ENCODE measurements at regions not wholly inside any gene's neighbourhood (a gene's known extent, or its start where the extent isn't known, plus 50 kb on each side); places are given as distances from the start of the nearest gene placed in this dataset.

DNA sequence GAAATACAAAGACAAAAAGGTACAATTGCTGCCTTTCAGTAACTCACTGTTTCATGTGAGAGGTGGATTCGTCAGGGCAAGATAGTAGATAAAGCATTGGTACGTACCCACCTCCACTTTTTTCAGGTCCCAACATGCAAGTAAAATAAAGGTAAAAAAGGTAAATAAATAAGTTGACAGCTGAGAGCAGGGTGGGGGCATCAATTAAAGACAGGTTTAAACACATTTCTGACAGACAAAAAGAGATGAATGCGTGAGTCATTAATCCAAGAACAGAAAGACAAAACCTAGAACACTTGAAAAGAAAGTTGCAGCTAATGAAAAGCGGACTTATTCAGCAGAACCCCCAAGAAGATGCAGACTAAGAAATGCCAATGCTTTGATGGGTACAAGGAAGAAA lies 979.6 kb upstream of the CDH2 start:
- intact Hi-C loops (cut with DNase I): no loop called here
- no peak for ATAC-seq
- DNase-seq (ENCODE audit: low spot score): no peak

GRCh38 chr18:29154758-29155725 lies 978.1 kb upstream of the CDH2 start:
- ATAC-seq (no peak), DNase-seq (ENCODE audit: low spot score) (no peak)
- intact Hi-C loops (cut with DNase I): no loop called here

DNA sequence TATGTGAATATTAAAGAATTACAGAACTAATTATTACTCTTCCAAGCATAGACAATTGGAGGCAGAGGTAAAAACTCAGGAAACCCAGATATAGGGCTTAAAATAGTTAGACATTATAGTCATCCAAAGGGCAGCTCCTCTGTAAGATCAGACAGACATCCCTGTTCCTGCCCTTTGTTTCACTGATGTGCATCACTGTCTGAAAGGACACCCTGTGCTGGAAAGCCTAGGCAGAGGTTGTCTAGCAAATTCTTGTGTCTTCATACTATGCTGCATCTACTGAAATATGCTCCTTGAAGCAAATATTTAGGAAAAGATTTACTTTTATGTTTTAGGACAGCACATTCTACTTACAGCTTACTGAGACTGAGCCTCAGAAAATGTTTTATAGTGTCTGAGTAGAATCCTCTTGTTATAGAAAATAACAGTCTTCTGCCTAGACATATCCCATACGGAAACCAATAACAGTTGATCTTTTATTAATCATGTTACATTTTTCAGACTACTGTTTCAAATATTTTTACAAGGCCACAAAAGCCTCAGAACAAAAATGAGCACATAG lies 977.3 kb upstream of the CDH2 start:
- DNase-seq (ENCODE audit: low spot score) (no peak), ATAC-seq (no peak)
- intact Hi-C loops (cut with DNase I): no loop called here

GRCh38 chr18:29153091-29153490 lies 976.2 kb upstream of the CDH2 start:
- DNase-seq (ENCODE audit: low spot score) (no peak), ATAC-seq (no peak)
- intact Hi-C loops (cut with DNase I): no loop called here

DNA sequence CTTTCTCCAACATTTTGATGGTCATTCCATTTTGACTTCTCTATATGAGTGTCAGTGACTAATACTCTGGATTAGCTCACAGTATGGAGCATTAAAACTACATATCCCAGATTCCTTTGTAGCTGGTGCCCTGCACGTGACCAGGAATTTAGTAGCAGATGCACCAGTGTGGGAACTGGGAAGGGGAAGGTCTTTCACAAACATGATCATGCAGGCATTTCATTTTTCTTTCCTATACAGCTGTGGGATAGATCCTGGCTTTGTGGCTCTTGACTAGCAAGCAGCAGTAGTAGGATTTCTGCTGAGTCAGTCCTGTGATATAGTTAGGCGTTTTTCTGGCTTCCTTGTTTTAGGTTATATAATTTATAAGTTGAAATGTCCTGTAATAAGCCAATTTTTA lies 971.0 kb upstream of the CDH2 start:
- intact Hi-C loops (cut with DNase I): no loop called here
- no peak for ATAC-seq
- DNase-seq (ENCODE audit: low spot score): no peak

DNA sequence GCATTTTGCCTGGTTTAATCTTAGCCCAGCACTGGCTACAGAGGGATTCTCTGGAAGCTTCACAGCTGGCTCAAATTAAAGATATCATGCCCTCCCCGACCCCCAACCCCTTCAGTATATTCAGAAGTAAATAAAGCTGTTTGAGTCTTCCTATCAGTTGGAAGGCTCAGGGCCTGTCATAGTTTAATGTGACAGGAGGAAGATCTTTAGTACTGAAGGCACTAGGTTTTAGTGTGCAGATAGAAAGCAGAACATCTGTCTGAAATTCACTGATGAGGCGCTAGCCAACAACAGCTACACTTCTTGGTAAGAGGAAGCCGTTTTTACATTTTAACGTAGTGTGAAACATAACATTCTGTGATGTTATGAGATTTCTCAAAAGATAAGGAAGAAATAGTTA lies 969.1 kb upstream of the CDH2 start:
- intact Hi-C loops (cut with DNase I): no loop called here
- no peak for ATAC-seq

DNA sequence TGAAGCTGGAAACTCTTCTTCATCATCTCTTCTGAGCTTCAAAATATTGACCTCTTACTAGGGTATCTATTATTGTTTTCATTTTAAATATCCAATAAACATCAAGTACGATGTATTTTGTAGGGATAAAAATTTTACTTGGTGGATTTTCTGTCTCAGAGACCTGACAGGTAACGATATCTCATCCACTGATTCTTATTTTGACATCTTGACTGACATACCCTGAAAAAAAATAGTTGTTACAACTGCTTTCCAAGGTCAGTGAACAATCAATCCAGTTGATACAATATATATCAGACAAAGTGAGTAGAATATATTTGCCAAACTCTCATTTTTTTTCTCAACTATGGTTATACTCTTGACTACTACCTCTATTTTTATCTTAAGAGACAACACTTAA lies 963.7 kb upstream of the CDH2 start:
- ATAC-seq: no peak

More for the DNA sequence above, 969.1 kb upstream of the CDH2 start:
- no peak for DNase-seq (ENCODE audit: low spot score)

DNA sequence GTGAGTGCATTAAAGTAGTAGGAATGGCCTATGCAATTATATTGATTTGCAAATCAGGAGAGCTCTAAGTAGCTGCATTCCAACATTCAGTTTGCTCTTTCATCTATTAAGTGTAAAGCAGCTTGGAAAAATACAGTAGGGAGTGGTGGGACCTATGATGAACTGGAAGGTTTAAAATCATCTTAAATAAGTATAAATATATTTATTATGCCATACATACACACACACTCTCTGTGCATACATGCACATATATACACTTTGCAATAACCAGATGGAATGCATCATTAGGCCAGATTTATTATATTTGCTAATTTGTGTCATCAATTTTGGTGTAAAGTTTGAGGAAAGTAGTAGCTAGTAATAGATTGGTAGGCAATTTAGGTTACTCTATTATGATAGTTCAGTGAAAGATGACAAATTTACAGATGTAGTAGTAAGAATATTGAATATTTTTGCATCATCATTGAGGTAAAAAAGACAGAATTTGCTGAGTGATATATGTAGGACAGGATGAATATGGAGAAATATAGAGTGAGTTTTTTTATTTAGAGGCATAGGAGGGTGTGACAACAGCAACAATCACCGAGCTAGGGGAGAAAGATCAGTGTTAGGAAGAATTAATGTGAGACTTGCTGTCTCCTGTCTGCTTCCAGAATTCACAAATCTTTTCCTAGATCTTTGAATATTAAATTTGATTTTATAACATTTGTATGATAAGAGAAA lies 961.0 kb upstream of the CDH2 start:
- ATAC-seq (no peak), DNase-seq (ENCODE audit: low spot score) (no peak)
- intact Hi-C loops (cut with DNase I): no loop called here

More for the DNA sequence above, 963.7 kb upstream of the CDH2 start:
- DNase-seq (ENCODE audit: low spot score): no peak
- intact Hi-C loops (cut with DNase I): no loop called here

DNA sequence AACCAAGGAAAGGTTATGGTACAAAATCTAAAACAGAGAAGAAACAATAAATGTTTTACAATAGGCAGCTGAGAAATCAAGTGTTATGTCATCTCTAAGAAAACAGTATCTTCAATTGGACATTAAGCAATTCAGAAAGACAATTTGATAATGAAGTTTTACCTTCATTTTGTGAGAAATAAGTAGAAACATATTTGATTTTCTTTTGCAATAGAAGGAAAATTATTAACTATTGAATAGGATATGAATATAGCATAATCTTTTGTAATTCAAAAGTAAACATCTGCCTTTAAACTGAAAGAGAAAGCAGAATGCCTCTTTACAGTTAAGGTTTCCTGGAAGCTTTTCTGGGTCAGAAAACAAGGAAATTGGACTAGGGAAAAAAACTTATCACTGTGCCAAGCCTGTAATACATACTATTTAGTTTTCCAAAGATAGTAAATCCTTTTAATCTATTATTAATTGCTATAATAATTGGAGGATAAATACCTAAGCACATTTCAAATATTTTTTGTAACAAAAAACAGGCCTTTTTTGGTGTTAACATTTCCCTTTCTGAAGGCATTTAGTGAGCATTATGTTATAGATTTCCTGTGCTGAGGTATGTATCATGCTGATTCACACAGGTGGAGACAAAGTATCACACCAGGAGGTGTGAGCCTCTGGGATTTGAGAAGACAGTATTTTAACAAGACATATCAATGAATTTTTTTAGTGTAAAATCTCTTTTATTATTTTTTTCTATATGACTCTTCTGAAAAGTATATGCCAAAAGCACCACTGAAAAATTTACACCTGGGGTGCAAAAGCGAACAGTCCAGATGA lies 947.0 kb upstream of the CDH2 start:
- no peak for DNase-seq (ENCODE audit: low spot score)
- no peak for ATAC-seq
- intact Hi-C loops (cut with DNase I): no loop called here

GRCh38 chr18:29104671-29105070 lies 927.7 kb upstream of the CDH2 start:
- ATAC-seq (no peak), DNase-seq (ENCODE audit: low spot score) (no peak)
- intact Hi-C loops (cut with DNase I): no loop called here

DNA sequence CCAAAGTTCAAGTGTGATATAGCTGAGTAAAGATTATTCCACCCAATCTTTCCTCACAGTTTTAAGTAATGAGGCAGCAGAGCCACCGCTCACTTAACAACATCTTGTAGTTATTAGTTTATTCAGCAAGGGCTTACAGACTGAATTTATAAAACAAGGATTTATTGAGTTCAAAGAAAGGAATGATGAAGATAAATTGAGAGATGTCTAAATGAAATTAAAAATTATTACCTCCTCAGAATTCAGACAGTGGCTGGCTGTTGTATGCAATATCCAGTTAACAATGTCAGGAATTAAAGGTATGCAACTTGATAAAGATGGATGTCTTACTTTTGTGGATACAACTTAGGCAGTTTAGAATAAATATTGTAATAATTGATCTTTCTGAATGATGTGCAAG lies 927.3 kb upstream of the CDH2 start:
- DNase-seq (ENCODE audit: low spot score) (no peak), ATAC-seq (no peak)
- intact Hi-C loops (cut with DNase I): no loop called here

DNA sequence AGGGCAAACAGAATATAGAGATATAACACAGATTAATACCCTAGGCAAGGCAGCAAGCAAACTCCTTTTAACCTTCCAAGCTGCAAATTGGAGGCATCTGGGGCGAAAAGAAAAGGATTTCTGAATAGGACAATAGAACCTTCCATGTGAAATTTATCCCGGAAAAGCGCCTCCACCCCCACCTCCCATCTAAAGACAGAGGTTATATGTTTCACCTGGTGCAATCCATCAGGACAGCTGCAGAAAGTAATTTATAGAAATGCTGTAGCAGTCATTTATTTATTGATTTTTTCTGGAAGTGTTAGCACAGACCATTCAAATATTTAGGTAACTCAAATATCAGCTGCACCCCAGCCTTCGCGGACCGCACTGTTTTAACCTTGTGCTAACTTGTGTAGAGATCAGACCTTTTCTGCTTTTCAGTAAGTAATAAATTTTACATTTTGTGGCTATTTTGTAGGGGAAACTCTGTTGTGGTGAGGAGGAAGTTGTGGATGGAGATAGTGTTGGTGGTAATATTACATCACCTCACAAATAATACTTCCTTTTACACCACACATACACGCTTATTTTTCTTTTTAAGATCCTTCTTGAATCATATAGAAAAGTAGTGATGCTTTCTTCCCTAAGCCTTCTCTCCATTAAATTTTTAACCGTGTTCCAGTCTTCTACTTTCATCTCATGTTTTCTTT lies 919.3 kb upstream of the CDH2 start:
- intact Hi-C loops (cut with DNase I): no loop called here
- DNase-seq (ENCODE audit: low spot score) (no peak), ATAC-seq (no peak)

- intact Hi-C loops (cut with DNase I): no loop called here
- no peak for DNase-seq (ENCODE audit: low spot score)
- ATAC-seq: no peak
Observed at GRCh38 chr18:29087616-29088246, 910.8 kb upstream of the CDH2 start.

DNA sequence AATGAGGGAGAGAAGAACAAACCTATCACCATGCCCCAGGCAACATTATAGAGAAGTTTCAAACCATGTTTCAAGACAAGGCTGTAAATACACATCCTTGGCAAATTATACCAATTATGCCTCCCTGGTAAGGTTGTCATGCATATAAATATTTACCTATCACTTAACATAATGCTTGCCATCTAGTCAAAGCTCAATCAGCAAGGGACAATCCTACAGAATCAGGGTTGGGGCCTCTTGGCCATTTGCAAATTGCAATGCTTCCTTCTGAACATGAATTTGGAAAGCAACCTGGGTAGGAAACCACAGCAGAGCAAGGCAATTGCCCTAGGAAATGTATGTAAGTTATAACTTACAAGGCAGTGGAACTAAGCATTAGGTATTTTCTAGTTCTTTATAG lies 907.2 kb upstream of the CDH2 start:
- intact Hi-C loops (cut with DNase I): no loop called here
- DNase-seq (ENCODE audit: low spot score) (no peak), ATAC-seq (no peak)

GRCh38 chr18:29083545-29083944 lies 906.6 kb upstream of the CDH2 start:
- no peak for DNase-seq (ENCODE audit: low spot score)
- intact Hi-C loops (cut with DNase I): no loop called here
- ATAC-seq: peak; percentile 65

DNA sequence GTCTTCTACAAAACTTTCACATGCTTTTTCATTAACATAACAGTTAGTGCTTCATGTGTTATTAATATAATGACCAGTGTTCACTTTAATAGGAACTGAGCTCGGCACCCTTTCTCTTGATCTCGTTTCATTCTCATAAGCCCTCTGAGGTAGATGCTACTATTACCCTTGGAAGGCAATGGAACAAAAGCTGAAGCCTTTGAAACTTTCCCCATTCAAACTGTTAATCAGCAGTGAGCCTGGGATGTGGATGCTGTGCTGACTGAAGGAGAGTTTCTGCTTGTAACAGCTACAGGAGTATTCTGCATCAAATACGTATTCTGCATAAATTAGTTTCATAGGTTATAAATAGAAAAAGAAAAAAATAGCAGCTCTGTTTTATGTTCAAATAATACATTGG lies 904.0 kb upstream of the CDH2 start:
- no peak for DNase-seq (ENCODE audit: low spot score)
- intact Hi-C loops (cut with DNase I): no loop called here
- no peak for ATAC-seq

DNA sequence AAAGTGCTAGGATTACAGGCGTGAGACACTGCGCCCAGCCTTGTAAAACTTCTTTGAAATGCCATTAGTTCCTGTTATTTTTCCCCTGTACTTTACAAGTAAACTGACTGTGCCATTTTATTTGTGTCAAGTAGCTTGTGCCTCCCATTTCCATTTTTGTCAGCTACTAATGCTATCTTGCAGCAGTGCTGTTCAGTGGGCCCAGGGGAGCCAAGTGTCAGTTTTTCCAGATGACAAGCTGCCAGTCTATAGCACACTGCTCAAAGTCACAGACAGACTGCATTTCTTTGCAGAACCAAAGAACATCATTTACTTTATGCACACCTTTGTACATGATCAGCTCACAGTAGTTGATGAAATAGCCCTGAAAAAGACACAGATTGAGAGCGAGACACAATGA lies 901.3 kb upstream of the CDH2 start:
- intact Hi-C loops (cut with DNase I): no loop called here
- no peak for ATAC-seq
- DNase-seq (ENCODE audit: low spot score): no peak

- no peak for ATAC-seq
- intact Hi-C loops (cut with DNase I): no loop called here
- no peak for DNase-seq (ENCODE audit: low spot score)
Observed at GRCh38 chr18:29077344-29077743, 900.4 kb upstream of the CDH2 start.

Data from sciatic nerve (tissue), 2 donors.